Endodermal cell (in vitro differentiated cells): ENCODE measurements at regions not wholly inside any gene's neighbourhood (a gene's known extent, or its start where the extent isn't known, plus 50 kb on each side); places are given as distances from the start of the nearest gene placed in this dataset.

Experiments
- DNase-seq: peaks from one replicate; pipeline ENCODE4 v3.0.0-alpha.2; 2017
- H3K27ac ChIP-seq: 2 replicates; pipeline ENCODE4 v1.5.1; 2013; ENCODE audit warnings: mild to moderate bottlenecking, low read depth, low read length, moderate library complexity
- H3K27me3 ChIP-seq: 2 replicates; pipeline ENCODE4 v1.6.1; 2013; ENCODE audit warnings: mild to moderate bottlenecking, low read length, moderate library complexity; ENCODE audit not compliant: insufficient read depth, control insufficient read depth, poor library complexity, severe bottlenecking
- H3K36me3 ChIP-seq: 2 replicates; pipeline ENCODE4 v1.7.0; 2013; ENCODE audit warnings: mild to moderate bottlenecking, low read length, moderate library complexity; ENCODE audit not compliant: control insufficient read depth, insufficient read depth
- H3K4me1 ChIP-seq: one replicate; pipeline ENCODE4 v1.7.0; 2013; ENCODE audit warnings: low read length; ENCODE audit not compliant: control insufficient read depth, insufficient read depth
- H3K4me3 ChIP-seq: 2 replicates; pipeline ENCODE4 v1.5.1; 2013; ENCODE audit warnings: mild to moderate bottlenecking, low read length, moderate library complexity
- H3K9ac ChIP-seq: 2 replicates; pipeline ENCODE4 v1.6.1; 2013; ENCODE audit warnings: mild to moderate bottlenecking, low read length, moderate library complexity; ENCODE audit not compliant: poor library complexity, severe bottlenecking; ENCODE audit errors: extremely low read depth
- H3K9me3 ChIP-seq: 2 replicates; pipeline ENCODE4 v1.6.1; 2013; ENCODE audit warnings: mild to moderate bottlenecking, low read length, moderate library complexity; ENCODE audit not compliant: control insufficient read depth
- H3K27ac Mint-ChIP-seq: 2 replicates; pipeline ENCODE4 v1.8.0; 2020; ENCODE audit warnings: mixed read lengths
- H3K27me3 Mint-ChIP-seq: 2 replicates; pipeline ENCODE4 v1.8.0; 2021; ENCODE audit warnings: mild to moderate bottlenecking, mixed read lengths; ENCODE audit not compliant: insufficient read depth
- H3K36me3 Mint-ChIP-seq: 2 replicates; pipeline ENCODE4 v1.8.0; 2020; ENCODE audit warnings: low read depth, mixed read lengths
- H3K4me1 Mint-ChIP-seq: 2 replicates; pipeline ENCODE4 v1.8.0; 2020; ENCODE audit warnings: mixed read lengths
- H3K4me3 Mint-ChIP-seq: 2 replicates; pipeline ENCODE4 v1.8.0; 2020; ENCODE audit warnings: mild to moderate bottlenecking, moderate library complexity, mixed read lengths
- H3K9me3 Mint-ChIP-seq: 2 replicates; pipeline ENCODE4 v1.8.0; 2020; ENCODE audit warnings: mild to moderate bottlenecking, mixed read lengths
- CTCF ChIP-seq: fragments of 200-600 bp; sonication (generic); conservative IDR thresholded peaks from 2 replicates; pipeline ENCODE4 v1.5.0; 2021; ENCODE audit warnings: antibody characterized with exemption, mild to moderate bottlenecking
- WGBS, 2 experiments: methylation state at CpG; one replicate each; pipeline versions ENCODE4 v1.1.5 to v1.1.7; 2013; ENCODE audit warnings: missing lambda C conversion rate in 2 of 2, mixed read lengths in 1 of 2; ENCODE audit not compliant: insufficient coverage in 1 of 2, insufficient read length in 1 of 2; 5-methylcytosine and 5-hydroxymethylcytosine counted together

GRCh38 chr4:123980736-123981300, 584.2 kb downstream of the SPRY1 start:
- TF ChIP-seq CTCF = no peak

GRCh38 chr4:123984886-123985285, 588.3 kb downstream of the SPRY1 start:
- no peaks in the 10 kb centered on the region for H3K4me1 ChIP-seq
- no peaks in the 10 kb centered on the region for H3K27me3 Mint-ChIP-seq
- WGBS, 2 experiments = 88% methylated on average over 3 of the region's 3 CpGs; no CpG with 5 or more reads in 1 of the 2 experiments

More at GRCh38 chr4:123980736-123981300, 584.2 kb downstream of the SPRY1 start:
- DNase-seq = no peak
- no peaks in the 10 kb centered on the region for H3K36me3 ChIP-seq
- H3K4me1 ChIP-seq = no peaks in the 10 kb centered on the region
- peaks cover 11% of the 10 kb centered on the region for H3K4me1 Mint-ChIP-seq
- peaks cover 20% of the 10 kb centered on the region for H3K9me3 Mint-ChIP-seq
- peaks cover 30% of the 10 kb centered on the region for H3K9me3 ChIP-seq
- no peaks in the 10 kb centered on the region for H3K27me3 ChIP-seq
- H3K27me3 Mint-ChIP-seq = no peaks in the 10 kb centered on the region
- H3K4me3 Mint-ChIP-seq = no peak overlapping the region
- no peaks in the 10 kb centered on the region for H3K36me3 Mint-ChIP-seq
- H3K27ac Mint-ChIP-seq = no peak overlapping the region
- WGBS, 2 experiments = 98% methylated on average over 2 of the region's 2 CpGs; no CpG with 5 or more reads in 1 of the 2 experiments
- no peak overlapping the region for H3K9ac ChIP-seq
- H3K4me3 ChIP-seq = no peak overlapping the region
- no peak overlapping the region for H3K27ac ChIP-seq

GRCh38 chr4:123986268-123986798, 589.7 kb downstream of the SPRY1 start:
- TF ChIP-seq CTCF = no peak
- H3K27ac Mint-ChIP-seq = no peak overlapping the region
- Histone ChIP-seq H3K36me3 (no peaks in the 10 kb centered on the region), H3K4me3 (no peak overlapping the region), H3K4me1 (no peaks in the 10 kb centered on the region), H3K27me3 (no peaks in the 10 kb centered on the region), H3K27ac (peak overlapping the region; percentile 25), H3K9me3 (peaks cover 17% of the 10 kb centered on the region), H3K9ac (no peak overlapping the region)
- WGBS, 2 experiments = 90% methylated on average over 2 of the region's 2 CpGs; no CpG with 5 or more reads in 1 of the 2 experiments
- DNase-seq = no peak
- no peak overlapping the region for H3K4me3 Mint-ChIP-seq
- peaks cover 11% of the 10 kb centered on the region for H3K9me3 Mint-ChIP-seq
- no peaks in the 10 kb centered on the region for H3K4me1 Mint-ChIP-seq
- H3K36me3 Mint-ChIP-seq = no peaks in the 10 kb centered on the region
- H3K27me3 Mint-ChIP-seq = no peaks in the 10 kb centered on the region

More at GRCh38 chr4:123984886-123985285, 588.3 kb downstream of the SPRY1 start:
- H3K9ac ChIP-seq = no peak overlapping the region
- H3K9me3 ChIP-seq = peaks cover 17% of the 10 kb centered on the region
- TF ChIP-seq CTCF = no peak
- H3K4me1 Mint-ChIP-seq = no peaks in the 10 kb centered on the region
- DNase-seq = no peak
- no peak overlapping the region for H3K4me3 ChIP-seq
- H3K27ac ChIP-seq = no peak overlapping the region
- no peaks in the 10 kb centered on the region for H3K36me3 Mint-ChIP-seq
- H3K4me3 Mint-ChIP-seq = no peak overlapping the region
- H3K9me3 Mint-ChIP-seq = peaks cover 15% of the 10 kb centered on the region
- no peak overlapping the region for H3K27ac Mint-ChIP-seq
- H3K36me3 ChIP-seq = no peaks in the 10 kb centered on the region
- no peaks in the 10 kb centered on the region for H3K27me3 ChIP-seq
